NCI-H748 treated with DMSO at 0.1 percent for 48 hours (cell line): ENCODE measurements at regions not wholly inside any gene's neighbourhood (a gene's known extent, or its start where the extent isn't known, plus 50 kb on each side); places are given as distances from the start of the nearest gene placed in this dataset.

Source experiments
- DNase-seq: peaks from one replicate; lab custom pipeline; 2025; lab: John Stamatoyannopoulos, UW

GRCh38 chr12:68451261-68452077, 119.3 kb upstream of the MDM1 start:
- DNase-seq = peak; percentile 14

DNA sequence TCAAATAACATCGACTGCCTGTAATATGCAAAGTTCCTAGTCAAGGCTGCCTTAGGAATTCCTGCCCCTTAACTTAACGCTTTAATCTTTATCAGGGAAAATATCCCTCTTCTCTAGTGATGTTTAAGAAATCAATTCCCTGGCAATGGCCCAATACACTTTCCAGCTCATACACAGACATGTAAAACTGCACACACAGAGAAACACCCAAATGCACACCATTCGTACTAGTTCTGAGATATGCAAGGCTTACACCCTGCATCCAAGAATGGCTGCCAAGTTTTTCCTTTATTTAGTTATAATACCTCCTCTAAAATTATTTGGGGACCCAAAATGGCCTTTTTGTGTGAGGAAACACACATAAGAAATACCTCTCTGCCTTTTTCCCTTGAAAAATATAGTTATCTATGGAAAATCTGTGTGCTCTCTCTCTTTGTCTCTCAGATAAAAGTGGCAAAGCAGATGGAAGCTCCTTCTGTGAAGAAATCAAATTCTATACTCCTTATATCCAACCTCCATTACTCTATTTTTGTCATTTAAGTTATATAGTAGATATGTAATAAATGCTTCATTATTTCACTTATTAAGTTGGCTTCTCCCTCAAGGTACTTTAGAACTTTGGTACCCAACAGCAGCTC, 120.0 kb upstream of the MDM1 start:
- no peak for DNase-seq

DNA sequence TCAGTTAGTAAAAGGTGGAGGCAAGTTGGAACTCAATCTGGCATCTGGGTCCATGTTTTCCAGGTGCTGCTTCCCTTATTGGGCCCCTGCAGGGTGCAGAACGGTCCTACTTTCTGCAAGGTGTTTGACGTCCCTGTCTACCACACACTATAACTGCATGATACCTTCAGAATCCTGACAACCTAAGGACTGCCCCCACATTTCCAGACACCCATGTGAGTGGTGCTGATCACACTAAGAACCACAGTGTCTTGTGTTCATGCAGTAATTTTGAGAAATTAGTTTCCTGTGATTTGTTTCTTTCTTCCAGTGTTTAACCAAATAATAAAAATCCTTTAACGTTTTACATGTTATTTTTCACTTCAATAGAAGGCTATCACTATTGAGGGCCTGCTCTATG, 121.1 kb upstream of the MDM1 start:
- no peak for DNase-seq

DNA sequence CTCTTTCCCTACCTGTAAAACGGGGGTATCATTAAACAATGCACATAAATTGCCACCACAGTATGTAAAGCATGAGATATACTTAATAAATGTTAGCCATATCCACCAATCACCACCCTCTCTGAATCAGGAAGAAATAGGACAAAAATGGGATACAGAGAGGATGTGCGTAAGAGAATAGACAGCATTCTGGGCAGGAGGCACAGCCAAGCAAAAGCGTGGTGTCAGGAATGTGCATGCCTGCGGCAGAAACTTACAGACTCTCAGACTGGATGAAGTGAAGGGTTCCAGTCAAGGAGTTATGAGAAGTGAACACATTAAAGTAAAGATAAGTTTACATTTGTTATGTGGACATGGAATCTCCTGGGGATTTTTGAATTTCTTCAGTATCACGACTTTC, 121.7 kb upstream of the MDM1 start:
- no peak for DNase-seq

GRCh38 chr12:68454892-68455291, 122.7 kb upstream of the MDM1 start:
- peak; percentile 50 for DNase-seq

- DNase-seq = no peak
These were observed 123.7 kb upstream of the MDM1 start for GRCh38 chr12:68455691-68456345.

DNA sequence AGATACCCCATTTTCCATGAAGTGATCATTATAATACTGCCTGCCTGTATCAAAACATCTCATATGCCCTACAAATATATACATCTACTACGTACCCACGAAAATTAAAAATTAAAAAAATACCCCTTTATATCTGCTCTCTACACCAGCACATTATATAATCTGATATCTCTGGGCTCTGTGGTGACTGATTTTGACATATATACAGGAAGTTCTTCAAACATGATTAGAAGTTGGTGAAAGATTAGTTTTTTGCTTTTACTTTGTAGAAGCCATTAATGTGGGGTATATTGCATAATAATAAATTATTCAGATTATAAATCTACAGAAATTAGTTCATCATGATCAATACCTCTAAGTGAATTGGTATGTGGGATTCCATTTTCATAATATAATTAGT, 126.7 kb upstream of the MDM1 start:
- DNase-seq = no peak

- no peak for DNase-seq
These were observed 128.1 kb upstream of the MDM1 start for GRCh38 chr12:68460236-68460635.

GRCh38 chr12:68461645-68462044, 129.5 kb upstream of the MDM1 start:
- DNase-seq = no peak

DNA sequence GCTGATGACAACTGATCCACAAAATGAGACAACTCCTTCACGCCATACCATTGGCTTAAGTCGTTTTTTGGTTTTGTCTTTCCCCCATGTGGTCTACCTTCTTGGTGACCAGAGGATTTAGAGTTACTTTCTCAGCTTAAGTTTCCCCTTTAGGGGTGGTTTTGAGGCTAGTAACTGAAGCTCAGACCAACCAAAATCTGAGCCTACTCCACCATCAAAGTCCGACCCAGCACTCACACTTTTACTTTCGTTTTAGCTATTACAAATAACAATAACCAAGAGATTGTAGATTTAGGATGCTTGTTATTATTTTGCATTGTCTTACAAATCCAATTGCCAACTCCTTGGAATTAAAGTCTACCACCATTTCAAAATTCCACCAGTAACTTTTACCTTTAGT, 130.6 kb upstream of the MDM1 start:
- DNase-seq = no peak

DNA sequence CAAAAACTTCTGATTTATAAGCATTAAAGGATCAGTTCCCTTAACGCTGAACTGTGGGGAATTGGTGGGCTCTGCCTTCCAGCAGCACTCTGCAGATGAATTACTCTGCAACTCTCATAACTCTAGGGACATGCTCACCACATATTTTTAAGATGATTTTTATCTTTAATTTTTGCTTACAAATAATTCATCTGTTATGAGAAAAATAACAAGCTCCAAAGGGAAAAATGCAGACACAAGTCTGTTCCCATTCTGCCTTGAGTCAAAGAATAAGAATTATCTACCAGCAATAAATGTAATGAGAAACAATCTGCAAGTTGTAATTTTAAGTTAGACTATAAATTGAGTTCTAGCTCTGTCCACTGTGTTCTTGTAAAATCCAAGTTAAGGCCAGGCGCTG, 133.1 kb upstream of the MDM1 start:
- DNase-seq = no peak

DNA sequence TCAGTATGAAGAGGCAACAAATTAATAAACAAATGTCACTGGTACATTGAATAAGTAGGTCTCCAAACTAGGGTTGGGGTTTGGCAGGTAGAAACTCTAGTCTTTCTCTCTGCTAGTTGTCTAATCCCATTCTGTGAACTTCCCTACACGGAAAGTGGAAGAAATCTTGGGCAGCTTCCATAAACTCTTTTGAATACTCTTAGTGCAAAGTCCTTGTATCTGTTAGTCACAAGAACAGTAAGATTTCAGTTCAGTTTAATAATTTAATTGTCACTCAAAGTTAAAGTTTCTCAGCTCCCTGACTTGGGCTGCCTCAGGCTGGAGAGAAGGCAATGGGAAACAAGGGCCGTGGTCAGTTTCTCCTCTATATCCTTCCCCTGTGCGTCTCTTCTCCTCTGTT, 135.4 kb upstream of the MDM1 start:
- no peak for DNase-seq

DNA sequence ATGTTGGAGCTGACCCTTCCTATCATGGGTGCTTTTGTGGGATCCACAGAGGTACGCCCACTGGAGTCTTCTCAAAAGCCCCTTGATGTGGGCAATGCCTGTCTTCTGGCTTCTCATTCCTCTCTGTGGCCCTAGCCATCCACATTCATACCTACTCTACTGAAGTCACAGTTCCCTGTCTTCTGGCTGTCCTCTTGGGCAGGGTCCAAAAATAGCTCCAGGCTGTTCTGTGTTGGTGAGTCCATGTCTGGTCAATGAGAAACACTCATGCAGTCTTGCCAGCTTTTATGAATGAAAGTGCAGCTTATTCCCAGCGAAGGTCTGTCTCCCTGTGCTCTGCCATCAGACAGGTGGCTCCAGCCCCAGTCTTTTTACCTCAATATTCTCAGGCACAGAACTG, 135.9 kb upstream of the MDM1 start:
- no peak for DNase-seq

DNA sequence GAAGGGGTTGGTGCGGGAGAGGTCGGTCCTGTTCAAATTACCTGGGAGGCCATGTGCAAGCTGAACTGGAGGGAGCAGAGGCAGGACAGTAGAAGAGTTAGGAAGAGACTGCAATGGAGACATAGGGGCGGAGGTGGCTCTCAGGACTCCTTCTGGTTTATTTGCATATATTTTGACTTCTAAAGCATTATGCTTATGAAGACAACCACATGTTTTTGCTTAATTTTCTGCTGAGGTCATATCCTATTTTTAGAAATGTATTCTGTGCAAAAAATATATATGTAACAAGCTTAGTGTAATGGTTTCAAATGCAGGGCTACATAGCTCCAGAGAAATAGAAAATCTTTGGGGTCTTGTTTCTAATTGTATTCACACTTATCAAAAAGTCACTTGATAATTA, 137.0 kb upstream of the MDM1 start:
- no peak for DNase-seq

- no peak for DNase-seq
These were observed 138.6 kb upstream of the MDM1 start for GRCh38 chr12:68470664-68471328.

- no peak for DNase-seq
These were observed 136.1 kb upstream of the RAP1B start for GRCh38 chr12:68474467-68475204.

DNA sequence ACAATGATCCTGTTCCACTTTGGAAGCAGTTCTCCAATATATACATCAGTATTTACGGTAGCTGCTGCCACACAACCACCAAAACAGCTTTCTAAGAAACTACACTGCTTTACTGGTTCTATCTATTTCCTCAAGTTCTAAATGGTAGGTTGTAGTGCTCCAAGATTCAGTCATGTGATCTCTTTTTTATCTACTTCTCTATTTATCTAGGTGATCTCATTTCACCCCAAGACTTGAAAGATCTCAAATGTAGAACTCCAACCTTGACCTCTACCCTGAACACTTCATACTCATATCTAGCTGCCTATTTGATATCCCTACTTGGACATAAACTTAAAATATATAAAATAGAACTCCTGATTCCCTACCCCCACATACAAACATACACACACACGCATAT, 133.9 kb upstream of the RAP1B start:
- DNase-seq = no peak

DNA sequence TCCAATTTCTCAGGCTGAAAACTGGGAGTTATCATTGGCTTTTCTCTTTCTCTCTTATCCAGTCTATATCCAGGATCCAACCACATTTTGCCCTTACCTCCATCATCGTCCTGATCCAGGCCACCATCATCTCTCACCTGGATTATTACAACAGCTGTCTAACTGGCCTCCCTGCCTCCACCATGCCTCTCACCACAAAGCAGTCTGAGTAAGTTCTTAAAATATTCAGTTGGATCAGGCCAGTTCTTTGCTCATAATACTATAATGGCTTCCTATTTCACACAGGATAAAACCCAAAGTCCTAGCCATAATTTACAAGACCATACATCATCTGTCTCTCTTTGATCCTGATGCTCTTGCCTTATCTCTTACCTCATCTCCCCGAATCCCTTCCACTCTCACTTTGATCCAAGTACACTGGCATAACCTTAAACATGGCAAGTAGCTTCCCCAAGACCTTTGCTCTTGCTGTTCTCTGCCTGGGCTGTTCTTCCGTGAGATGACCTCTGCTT, 133.4 kb upstream of the RAP1B start:
- no peak for DNase-seq

- no peak for DNase-seq
These were observed 132.8 kb upstream of the RAP1B start for GRCh38 chr12:68477906-68478305.

GRCh38 chr12:68478516-68479260, 132.0 kb upstream of the RAP1B start:
- DNase-seq = no peak

GRCh38 chr12:68479261-68479895, 131.3 kb upstream of the RAP1B start:
- DNase-seq = no peak
